Omental fat pad (tissue), 3 donors: ENCODE measurements at regions not wholly inside any gene's neighbourhood (a gene's known extent, or its start where the extent isn't known, plus 50 kb on each side); places are given as distances from the start of the nearest gene placed in this dataset.

Experiments
- ATAC-seq: fragments of 150-250 bp; one replicate; pipeline ENCODE4 v1.9.1; 2016; ENCODE audit warnings: mild to moderate bottlenecking, moderate library complexity; ENCODE audit not compliant: low FRiP score
- DNase-seq: peaks from one replicate; pipeline ENCODE4 v3.0.0-alpha.2; 2019; ENCODE audit warnings: low spot score
- CTCF ChIP-seq, 3 donors: fragments of 450-650 bp; IDR thresholded peaks; one replicate each; pipeline ENCODE4 v1.5.1; 2016 to 2017; ENCODE audit warnings: antibody characterized with exemption in 3 of 3, mild to moderate bottlenecking in 3 of 3, moderate library complexity in 2 of 3

- no peak for ATAC-seq
- no peak for TF ChIP-seq CTCF (IDR thresholded peaks at IDR 0.05)
- no peak for DNase-seq
Observed at GRCh38 chr10:117876210-117876609, 170.5 kb downstream of the RAB11FIP2 start.

- DNase-seq, result no peak
- TF ChIP-seq CTCF (IDR thresholded peaks at IDR 0.05), result no peak
- no peak for ATAC-seq
Observed at GRCh38 chr10:117878626-117879025, 168.1 kb downstream of the RAB11FIP2 start.

GRCh38 chr10:117884093-117884492, 162.6 kb downstream of the RAB11FIP2 start:
- TF ChIP-seq CTCF (IDR thresholded peaks at IDR 0.05), result no peak
- no peak for ATAC-seq
- no peak for DNase-seq

GRCh38 chr10:117884592-117884991, 162.1 kb downstream of the RAB11FIP2 start:
- TF ChIP-seq CTCF (IDR thresholded peaks at IDR 0.05), result no peak
- DNase-seq, result no peak
- no peak for ATAC-seq

GRCh38 chr10:117885206-117885829, 161.4 kb downstream of the RAB11FIP2 start:
- no peak for TF ChIP-seq CTCF (IDR thresholded peaks at IDR 0.05)
- no peak for ATAC-seq

GRCh38 chr10:117886766-117887165, 160.0 kb downstream of the RAB11FIP2 start:
- ATAC-seq (no peak), DNase-seq (no peak)
- TF ChIP-seq CTCF (IDR thresholded peaks at IDR 0.05), result no peak

More at GRCh38 chr10:117885206-117885829, 161.4 kb downstream of the RAB11FIP2 start:
- DNase-seq, result no peak

GRCh38 chr10:117889664-117890063, 157.1 kb downstream of the RAB11FIP2 start:
- ATAC-seq (no peak), DNase-seq (no peak)
- TF ChIP-seq CTCF (IDR thresholded peaks at IDR 0.05), result no peak
